ENCODE measurements at regions not wholly inside any gene's neighbourhood (a gene's known extent, or its start where the extent isn't known, plus 50 kb on each side); places are given as distances from the start of the nearest gene placed in this dataset.

DNA sequence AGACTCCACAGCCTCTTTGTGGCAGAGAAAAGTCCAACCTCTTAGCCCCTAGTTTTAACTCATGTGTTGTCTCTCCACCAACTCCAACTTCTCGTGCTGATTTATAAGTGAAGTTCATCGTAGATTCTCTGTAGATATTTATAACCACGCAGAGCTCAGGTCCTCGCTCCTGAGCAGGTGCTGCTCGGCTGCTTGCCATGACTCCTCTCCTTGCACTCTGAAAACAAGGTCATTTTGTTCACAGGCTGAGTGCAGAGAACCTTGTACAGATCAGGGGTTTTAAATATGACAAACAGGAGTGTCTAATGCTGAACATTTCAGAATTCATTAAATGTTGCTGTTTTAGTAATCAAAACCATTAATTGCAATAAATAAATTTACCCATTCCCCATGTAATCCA lies 330.8 kb upstream of the GYPC start:
- TF ChIP-seq CTCF (IDR thresholded peaks at IDR 0.05): no peak
- TF ChIP-seq EP300 (IDR thresholded peaks at IDR 0.05): no peak
- no peak for TF ChIP-seq POLR2A (IDR thresholded peaks at IDR 0.05)
